Renal cortex interstitium (tissue), 11 donors: ENCODE measurements at regions not wholly inside any gene's neighbourhood (a gene's known extent, or its start where the extent isn't known, plus 50 kb on each side); places are given as distances from the start of the nearest gene placed in this dataset.
"Not testable (repeated sequence)": the region's sequence is repeated elsewhere in the genome, so short reads cannot be mapped to it uniquely, and the experiment has no call there.

Experiments used
- DNase-seq, 11 donors: peaks; one replicate each; pipeline ENCODE4 v3.0.0-alpha.2; 2013; ENCODE audit warnings: low read depth in 9 of 11, low spot score in 4 of 11; ENCODE audit errors: extremely low read depth in 1 of 11

DNA sequence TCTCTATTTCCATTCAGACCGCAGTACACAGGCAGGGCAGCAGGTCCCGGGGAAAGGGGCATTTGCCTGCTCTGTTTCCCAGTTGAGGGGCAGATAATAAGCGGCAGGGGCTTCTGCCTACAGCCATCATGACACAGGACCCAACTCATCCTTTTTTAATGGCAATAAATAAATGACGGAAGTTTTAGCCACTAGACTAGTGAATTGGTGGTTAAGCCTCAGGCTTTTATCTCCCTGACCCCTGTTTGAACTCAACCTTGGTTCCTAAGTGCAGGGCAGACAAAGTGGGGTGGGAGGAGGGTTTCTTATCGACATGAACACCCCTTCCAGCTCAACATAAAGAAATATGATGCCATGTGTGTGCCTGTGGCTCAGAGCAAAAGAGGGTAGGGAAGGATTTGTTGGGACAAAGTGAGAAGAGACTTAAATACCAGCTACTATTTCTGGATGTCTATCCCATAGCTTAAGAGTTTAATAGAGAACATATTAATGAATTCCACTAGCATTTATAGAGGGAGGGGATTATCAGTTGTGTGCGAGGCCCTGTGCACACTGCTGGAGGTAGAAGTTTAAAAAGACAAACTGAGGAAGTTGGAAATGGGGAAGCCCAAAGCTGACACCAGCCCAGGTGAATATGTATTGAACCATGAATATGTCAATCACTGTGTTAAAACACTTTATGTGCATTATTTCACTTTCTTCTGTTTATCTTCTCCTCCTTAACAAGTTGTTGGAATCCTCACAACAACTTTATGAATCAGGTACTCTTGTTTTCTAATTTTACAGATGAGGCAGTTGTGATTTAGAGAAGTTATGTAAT, 939.4 kb downstream of the MCTP2 start:
- DNase-seq: no peak

DNA sequence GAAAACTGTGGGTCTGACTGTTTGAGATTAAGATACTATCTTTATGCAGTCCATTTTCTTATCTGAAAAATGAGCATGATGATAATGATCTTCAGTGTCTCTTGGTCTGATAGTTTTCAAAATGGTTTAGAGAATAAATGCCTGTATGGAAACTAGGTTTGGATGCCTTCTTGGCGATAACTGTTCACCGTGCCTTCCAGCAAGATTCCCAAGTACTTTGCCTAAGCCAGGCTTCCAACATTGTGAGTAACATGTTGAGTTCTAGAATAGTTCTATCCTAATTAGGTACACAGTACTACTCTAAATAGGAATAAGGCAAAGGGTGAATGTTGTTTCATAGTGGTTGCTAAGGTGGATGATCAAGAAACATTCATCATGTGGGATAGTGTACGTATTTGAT, 940.2 kb downstream of the MCTP2 start:
- DNase-seq: no peak

DNA sequence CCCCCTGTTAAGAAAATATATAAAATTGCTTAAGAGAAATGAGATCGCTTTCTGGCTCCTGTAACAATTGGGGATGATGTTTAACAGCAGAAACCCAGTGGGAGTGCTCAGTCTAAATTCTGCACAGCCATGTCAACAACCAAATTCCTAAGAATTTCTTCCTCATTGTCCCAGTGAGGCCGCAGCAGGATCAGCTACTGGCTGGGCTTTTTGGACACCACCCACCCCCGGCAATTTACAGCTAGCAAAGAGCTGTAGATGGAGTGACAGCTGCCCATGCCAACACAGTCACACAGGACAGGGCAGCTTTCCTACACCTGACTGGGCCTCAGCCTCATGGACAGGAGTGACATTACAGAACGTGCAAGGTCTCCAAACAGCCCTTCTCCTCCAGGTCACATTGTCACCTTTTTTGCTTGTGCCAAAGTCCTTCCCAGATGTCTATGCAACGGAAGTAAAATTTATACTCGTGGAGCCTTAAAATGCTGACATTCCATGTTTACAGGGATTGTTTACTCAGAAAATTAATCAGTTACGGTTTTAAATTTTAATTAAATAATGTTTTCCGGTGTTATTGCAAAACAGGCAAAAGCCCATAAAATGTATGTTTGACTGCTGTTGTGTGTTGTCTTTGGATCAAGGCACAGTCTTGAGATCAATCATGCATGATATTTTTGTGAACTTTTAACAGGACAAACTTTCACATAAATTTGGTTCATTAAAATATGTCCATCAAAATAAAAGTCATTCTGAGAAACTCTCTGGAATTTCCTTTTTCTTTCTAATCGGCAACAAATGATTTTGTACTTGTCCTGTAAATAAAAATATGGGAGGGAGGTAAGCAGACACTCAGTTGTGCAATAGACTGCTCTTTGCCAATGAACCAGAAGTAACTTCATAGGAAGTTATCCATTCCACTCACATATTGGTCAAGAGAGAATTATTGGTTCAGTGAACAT, 943.2 kb downstream of the MCTP2 start:
- DNase-seq: peak in 6 of 11 donors; percentile 59 to 85 (median 72)

DNA sequence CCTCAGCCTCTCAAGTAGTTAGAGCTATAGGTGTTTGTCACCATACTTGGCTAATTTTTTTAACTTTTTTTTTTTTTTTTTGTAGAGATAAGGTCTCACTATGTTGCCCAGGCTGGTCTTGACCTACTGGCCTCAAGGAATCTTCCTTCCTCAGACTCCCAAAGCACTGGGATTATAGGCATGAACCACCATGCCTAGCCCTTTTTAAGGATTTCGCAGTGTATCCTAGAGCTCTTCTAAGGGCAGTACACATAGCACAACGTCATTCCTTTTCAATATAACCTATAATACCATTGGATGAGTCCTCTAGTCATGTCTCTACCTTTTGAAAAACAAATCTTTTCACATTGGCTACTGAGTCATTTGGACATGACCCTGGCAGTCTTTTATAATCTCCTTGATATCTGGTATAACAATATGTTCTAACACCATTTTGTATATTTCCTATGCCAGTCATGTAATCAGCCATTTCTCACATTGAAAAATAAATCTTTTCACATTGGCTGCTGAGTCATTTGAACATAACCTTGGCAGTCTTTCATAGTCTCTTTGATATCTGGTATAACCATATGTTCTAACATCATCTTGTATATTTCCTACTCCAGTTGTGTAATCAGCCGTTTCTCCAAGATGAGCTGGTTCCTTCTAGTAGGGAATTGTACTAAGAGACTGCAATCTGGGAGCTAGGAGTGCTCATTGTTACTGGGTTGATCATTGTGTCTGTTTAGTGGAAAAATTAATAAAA, 944.7 kb downstream of the MCTP2 start:
- no peak for DNase-seq

DNA sequence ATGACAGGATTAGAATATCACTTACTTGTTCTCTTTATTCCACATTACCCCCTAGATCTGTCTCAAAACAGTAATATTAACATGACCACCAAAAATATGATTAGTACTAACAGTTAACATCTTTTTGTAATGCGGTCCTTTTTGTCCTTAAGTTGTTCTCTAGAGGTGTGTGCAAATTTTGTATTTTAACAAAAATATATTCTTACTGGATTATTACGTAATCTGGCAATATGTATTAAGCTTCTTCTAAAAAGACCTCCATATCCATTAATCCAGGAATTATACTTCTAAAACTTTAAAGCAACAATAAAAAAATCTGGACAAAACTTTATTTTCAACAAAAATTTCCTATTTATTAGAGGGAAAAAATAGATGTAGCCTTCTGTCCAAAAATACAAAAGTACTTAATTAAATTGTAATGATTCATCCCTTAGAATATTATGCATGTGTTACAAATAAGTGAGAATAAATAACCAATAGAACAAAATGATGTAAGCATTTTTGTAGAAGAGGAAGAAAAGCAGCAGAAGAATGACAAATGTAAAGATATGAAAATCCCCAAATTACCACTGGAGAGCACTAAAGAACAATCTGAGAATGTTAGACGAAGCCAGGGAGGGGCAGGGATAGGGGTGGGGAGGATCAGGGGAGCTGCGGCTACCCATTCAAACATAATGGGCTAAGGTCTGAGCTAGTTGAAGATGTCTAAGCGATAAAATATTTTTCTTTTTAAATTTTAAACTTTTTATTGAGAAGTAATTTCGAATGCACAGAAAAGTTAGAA, 945.6 kb downstream of the MCTP2 start:
- peak in 1 of 11 donors; percentile 32 for DNase-seq

DNA sequence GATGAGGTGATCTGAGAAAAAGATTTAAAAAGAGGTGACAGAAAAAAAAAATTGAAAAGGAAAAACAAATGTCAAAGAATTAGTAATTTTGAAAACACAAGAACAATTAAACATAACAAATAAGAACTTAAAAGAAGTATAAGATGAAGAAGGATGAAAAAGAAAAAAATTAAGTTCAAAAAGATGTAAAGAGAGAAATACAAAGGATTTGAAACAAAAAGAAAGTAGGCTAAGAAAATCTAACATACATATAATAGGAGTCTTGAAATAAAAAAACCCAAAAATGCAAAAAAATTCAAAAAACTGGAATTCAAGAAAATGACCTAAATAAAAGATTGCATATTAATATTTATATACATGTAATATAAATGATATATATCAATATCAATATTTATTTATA, 949.2 kb downstream of the MCTP2 start:
- no peak for DNase-seq

DNA sequence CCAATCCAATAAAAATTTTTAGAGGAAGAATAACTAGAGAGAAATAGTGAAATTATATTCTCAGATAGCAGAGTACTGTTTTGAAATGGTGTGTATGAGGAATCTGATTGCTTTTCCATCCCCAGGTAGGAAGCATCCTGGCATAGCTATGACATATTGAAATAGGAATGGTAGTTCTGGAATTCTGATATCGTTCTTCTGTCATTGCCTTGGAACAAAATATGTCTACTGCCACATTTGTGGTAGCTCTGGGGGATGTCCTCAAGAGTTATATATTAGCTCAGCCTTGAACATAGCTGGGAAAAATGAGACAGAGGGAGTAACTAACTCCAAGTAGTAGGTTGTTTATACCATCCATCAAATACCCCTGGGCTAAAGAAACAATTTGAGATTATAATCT, 950.7 kb downstream of the MCTP2 start:
- DNase-seq: no peak

DNA sequence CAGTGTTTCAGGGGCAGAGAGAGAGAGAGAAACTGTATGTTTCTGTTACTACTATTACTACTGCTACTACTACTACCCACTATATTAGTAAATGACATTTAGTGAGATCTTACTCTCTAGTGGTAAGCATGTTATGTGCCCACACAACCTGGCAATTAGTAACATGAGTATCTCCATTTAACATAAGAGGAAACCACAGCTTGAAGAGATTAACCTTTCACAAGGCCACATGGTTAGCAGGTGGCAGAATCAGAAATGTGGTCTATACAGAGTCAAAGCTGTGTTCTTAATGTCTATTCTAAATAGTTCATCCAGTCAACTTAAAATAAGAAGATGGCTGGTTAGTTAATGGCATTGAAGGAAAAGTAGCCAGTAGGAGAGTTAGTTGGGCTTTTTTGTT, 961.6 kb downstream of the MCTP2 start:
- DNase-seq: no peak

DNA sequence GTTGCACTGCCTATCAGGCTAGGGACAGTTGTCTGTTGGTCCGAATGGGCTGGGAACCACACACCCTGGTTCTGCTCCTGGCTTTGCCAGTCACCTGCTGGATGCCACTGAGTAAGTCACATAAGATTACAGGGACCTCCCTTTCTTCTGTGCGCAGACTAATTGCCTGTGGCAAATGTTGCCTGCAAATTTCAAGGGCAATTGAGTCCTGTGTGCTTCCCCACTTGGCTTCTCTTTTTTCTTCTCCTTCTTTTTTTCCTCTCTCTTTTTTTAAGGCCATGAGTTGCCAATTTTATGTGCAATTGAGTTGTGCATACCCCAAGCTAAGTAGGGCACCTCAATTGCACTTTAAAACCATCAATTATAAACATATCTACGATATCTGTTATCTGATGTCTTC, 963.4 kb downstream of the MCTP2 start:
- no peak for DNase-seq

DNA sequence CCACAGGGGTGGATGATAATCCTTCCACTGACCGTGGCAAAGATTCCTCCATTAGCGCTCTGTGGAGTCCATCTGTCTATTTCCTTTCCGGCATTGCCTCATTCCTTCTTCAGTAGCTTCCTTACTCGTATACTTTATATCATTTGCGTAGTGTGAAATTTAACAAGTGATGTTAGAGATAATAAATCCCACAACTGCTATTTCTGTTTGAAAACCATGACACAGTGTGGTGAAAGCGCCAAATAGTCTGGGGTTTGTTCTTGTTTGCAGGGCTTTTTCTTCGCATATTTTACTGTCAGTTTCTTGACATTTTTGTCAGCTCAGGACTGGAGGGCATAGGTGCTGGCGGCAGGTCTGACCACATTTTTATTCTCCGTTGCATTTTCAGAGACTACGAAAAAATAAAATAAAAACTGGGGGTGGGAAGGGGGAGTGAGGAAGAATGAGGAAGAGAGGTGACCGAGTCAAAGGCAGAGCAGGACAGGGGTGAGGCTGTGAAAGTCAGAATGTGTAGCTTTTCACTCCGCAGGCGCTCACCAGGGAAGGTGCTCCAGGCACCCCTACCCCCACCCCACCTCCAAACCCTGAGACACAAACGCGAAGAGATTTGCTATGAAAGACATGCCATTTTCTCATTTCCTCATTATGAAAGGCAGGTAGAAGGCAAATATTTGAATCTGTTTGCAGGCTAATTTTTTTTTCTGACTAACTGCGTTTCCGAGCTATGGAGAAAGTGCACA, 965.0 kb downstream of the MCTP2 start:
- no peak for DNase-seq

DNA sequence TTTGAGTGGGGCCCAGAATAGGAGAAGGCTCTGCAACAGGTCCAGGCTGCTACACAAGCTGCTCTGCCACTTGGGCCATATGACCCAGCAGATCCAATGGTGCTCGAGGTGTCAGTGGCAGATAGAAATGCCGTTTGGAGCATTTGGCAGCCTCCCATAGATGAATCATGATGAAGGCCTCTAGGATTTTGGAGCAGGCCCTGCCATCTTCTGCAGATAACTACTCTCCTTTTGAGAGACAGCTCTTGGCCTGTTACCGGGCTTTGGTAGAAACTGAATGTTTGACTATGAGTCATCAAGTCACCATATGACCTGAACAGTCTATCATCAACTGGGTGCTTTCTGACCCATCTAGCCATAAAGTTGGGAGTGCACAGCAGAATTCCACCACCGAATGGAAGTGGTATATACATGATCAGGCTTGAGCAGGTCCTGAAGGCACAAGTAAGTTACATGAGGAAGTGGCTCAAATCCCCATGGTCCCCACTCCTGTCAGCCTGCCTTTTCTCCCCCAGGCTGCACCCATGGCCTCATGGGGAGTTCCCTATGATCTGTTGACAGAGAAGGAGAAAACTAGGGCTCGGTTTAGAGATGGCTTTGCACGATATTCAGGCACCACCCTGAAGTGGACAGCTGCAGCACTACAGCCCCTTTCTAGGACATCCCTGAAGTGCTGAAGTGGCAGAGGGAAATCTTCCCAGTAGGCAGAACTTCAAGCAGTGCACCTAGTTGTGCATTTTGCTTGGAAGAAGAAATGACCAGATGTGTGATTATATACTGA, 971.4 kb downstream of the MCTP2 start:
- no peak for DNase-seq

DNA sequence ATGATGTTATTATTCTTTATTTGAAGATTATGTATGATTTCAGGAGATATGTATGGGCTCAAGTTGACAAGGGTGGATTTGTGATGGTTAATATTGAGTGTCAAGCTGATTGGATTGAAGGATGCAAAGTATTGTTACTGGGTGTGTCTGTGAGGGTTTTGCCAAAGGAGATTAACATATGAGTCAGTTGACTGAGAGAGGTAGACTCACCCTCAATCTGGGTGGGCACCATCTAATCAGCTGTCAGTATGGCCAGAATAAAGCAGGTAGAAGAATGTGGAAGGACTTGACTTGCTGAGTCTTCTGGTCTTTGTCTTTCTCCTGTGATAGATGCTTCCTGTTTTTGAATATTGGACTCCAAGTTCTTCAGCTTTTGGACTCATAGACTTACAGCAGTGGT, 973.7 kb downstream of the MCTP2 start:
- DNase-seq: no peak

DNA sequence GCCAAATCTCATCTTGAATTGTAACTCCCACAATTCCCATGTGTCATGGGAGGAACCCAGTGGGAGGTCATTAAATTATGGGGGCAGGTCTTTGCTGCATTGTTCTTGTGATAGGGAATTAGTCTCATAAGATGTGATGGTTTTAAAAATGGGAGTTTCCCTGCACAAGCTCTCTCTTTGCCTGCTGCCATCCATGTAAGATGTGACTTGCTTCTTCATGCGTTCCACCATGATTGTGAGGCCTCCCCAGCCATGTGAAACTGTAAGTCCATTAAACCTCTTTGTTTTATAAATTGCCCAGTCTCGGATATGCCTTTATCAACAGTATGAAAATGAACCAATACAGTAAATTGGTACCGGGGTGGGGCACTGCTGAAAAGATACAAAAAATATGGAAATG, 974.5 kb downstream of the MCTP2 start:
- not testable (repeated sequence) for DNase-seq

DNA sequence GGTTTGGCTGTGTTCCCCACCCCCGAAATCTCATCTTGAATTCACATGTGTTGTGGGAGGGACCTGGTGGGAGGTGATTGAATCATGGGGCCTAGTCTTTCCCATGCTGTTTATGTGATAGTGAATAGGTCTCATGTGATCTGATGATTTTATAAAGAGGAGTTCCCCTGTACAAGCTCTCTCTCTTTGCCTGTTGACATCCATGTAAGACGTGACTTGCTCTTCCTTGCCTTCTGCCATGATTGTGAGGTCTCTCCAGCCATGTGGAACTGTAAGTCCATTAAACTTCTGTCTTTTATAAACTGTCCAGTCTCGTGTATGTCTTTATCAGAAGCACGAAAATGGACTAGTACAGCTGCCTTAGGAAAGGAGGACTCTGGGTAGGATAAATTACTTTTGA, 976.7 kb downstream of the MCTP2 start:
- DNase-seq: no peak

DNA sequence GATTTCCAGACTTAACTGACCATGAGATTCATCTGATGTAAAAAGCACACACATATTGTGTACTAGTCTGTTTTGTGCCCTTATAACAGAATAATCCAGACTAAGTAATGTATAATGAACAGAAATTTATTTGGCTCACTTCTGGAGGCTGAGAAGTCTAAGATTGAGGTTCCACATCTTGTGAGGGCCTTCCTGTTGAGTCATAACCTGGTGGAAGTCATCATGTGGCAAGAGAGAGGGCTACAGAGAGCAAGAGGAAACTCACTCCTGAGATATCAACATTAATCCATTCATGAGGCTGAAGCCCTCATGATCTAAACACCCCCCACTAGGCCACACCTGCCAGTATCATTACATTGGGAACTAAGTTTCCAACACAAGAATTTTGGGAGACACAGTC, 977.6 kb downstream of the MCTP2 start:
- no peak for DNase-seq

DNA sequence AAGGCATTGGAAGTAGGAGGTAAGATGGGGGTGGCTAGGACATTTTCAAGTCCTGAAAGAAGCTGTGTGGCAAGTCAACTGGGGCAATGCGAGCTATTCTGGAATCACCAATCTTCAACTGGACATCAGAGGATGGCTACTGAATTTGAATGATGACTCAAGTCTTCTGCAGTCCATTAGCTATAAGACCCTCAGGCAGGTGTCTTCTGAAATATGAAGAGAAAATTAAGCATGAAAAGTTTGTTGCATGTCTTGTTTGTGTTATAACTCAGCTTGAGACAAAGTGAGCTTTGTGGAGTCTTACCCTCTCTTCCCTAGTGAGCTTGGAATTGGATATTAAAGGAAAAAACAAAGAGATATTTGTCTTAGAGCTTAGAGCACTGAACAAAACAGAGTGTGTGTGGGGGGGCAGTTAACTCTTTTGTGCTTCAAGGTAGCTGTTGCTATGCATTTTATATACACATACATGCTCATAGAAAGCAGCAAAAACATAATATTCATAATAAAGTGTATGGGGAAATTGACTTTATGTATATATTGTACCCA, 979.1 kb downstream of the MCTP2 start:
- no peak for DNase-seq

DNA sequence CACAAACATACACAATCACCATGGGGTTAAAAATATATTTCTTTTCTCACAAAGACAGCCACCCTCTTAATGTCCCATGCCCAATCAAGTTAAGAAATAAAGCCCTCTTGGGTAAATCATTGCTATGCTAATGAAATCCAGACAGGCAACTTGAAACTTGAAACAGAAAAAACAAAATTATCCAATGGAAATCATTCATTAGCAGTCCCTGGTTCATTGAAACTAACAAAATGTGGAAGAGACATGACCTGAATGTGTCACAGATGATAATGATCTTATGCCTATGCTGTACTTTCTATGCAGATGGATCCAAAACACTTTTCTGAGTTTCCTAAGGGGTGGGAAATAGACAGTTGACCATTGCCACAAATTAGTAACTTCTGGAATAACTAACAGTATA, 983.7 kb downstream of the MCTP2 start:
- DNase-seq: no peak
